Lung (tissue), 11 donors: ENCODE measurements at regions not wholly inside any gene's neighbourhood (a gene's known extent, or its start where the extent isn't known, plus 50 kb on each side); places are given as distances from the start of the nearest gene placed in this dataset.

Experiments
- ATAC-seq: fragments of 200-7000 bp; cut with Tn5 transposase; one replicate; pipeline ENCODE4 v1.9.1; 2020; ENCODE audit warnings: moderate number of reproducible peaks; ENCODE audit not compliant: insufficient read depth, low FRiP score
- DNase-seq, 3 donors: peaks; one replicate each; pipeline ENCODE4 v3.0.0-alpha.2; 2013 to 2017
- H3K27ac ChIP-seq, 2 donors: one replicate each; pipeline ENCODE4 v1.5.1; 2013; ENCODE audit warnings: mild to moderate bottlenecking in 2 of 2, moderate library complexity in 2 of 2, control low read depth in 1 of 2, inconsistent platforms in 1 of 2, low read depth in 1 of 2, low read length in 1 of 2
- H3K27me3 ChIP-seq, 3 donors: one replicate each; pipeline ENCODE4 v1.5.1; 2013; ENCODE audit warnings: low read length in 2 of 3; ENCODE audit not compliant: control insufficient read depth in 3 of 3, insufficient read depth in 3 of 3
- H3K36me3 ChIP-seq, 4 donors: one replicate each; pipeline ENCODE4 v1.5.1; 2013; ENCODE audit warnings: low read length in 4 of 4, mild to moderate bottlenecking in 1 of 4, moderate library complexity in 1 of 4; ENCODE audit not compliant: control insufficient read depth in 4 of 4, insufficient read depth in 4 of 4
- H3K4me1 ChIP-seq, 5 donors: one replicate each; pipeline ENCODE4 v1.5.1; 2013; ENCODE audit warnings: low read length in 5 of 5, mild to moderate bottlenecking in 2 of 5, moderate library complexity in 1 of 5; ENCODE audit not compliant: control insufficient read depth in 5 of 5, insufficient read depth in 5 of 5
- H3K4me3 ChIP-seq: one replicate; pipeline ENCODE4 v1.5.1; 2013; ENCODE audit warnings: mild to moderate bottlenecking, control low read depth, moderate library complexity
- H3K9ac ChIP-seq, 2 donors: one replicate each; pipeline ENCODE4 v1.5.1; 2013; ENCODE audit warnings: low read length in 2 of 2, control low read depth in 1 of 2; ENCODE audit not compliant: insufficient read depth in 1 of 2
- H3K9me3 ChIP-seq, 4 donors: one replicate each; pipeline ENCODE4 v1.5.1; 2013; ENCODE audit warnings: low read length in 3 of 4, mild to moderate bottlenecking in 1 of 4, moderate library complexity in 1 of 4; ENCODE audit not compliant: control insufficient read depth in 4 of 4, insufficient read depth in 3 of 4
- CTCF ChIP-seq: IDR thresholded peaks from 2 replicates; pipeline ENCODE4 v1.5.1; 2012; ENCODE audit warnings: mild to moderate bottlenecking; ENCODE audit errors: control extremely low read depth, extremely low read depth
- WGBS, 2 donors: extraction: QIAGEN DNeasy Blood & Tissue Kit; methylation state at CpG; one replicate each; pipeline ENCODE4 v1.1.7; 2013; 5-methylcytosine and 5-hydroxymethylcytosine counted together
- donor health status: control.
- donor health status: control.
- donor health status: Bipolar disorder and iron deficiency.
- donor health status: healthy.
- donor health status: DM: yes; HTN: yes; CAD: no.

GRCh38 chr10:9469663-9470205 lies 1415.2 kb downstream of the GATA3 start:
- Histone ChIP-seq H3K9me3 (no peaks in the 10 kb centered on the region), H3K27ac (no peak overlapping the region), H3K27me3 (no peaks in the 10 kb centered on the region), H3K4me3 (no peak overlapping the region), H3K9ac (no peak overlapping the region), H3K36me3 (no peaks in the 10 kb centered on the region), H3K4me1 (no peaks in the 10 kb centered on the region)
- TF ChIP-seq CTCF: no peak
- peak in 2 of 3 donors; percentile 50 to 53 for DNase-seq
- no peak for ATAC-seq
- 75 to 80% methylated on average over 2 of the region's 2 CpGs for WGBS, 2 donors

GRCh38 chr10:9470581-9470980 lies 1416.1 kb downstream of the GATA3 start:
- no peak for TF ChIP-seq CTCF
- Histone ChIP-seq H3K4me3 (no peak overlapping the region), H3K27me3 (no peaks in the 10 kb centered on the region), H3K9me3 (no peaks in the 10 kb centered on the region), H3K4me1 (no peaks in the 10 kb centered on the region), H3K27ac (no peak overlapping the region), H3K9ac (no peak overlapping the region), H3K36me3 (no peaks in the 10 kb centered on the region)
- WGBS, 2 donors: 78 to 79% methylated on average over 1 of the region's 1 CpG
- ATAC-seq (no peak), DNase-seq (no peak)

- Histone ChIP-seq H3K9me3 (no peaks in the 10 kb centered on the region), H3K27me3 (no peaks in the 10 kb centered on the region), H3K4me3 (no peak overlapping the region), H3K27ac (no peak overlapping the region), H3K4me1 (peaks cover 0 to 8% (median 0%) of the 10 kb centered on the region in 5 donors), H3K36me3 (no peaks in the 10 kb centered on the region), H3K9ac (no peak overlapping the region)
- no peak for TF ChIP-seq CTCF
- WGBS, 2 donors: 83 to 94% methylated on average over 3 of the region's 3 CpGs
- DNase-seq (no peak), ATAC-seq (no peak)
These were observed 1447.5 kb downstream of the GATA3 start for GRCh38 chr10:9501944-9502343.

- Histone ChIP-seq H3K4me1 (peaks cover 0 to 11% (median 0%) of the 10 kb centered on the region in 5 donors), H3K27ac (no peak overlapping the region), H3K36me3 (no peaks in the 10 kb centered on the region), H3K9me3 (no peaks in the 10 kb centered on the region), H3K9ac (no peak overlapping the region), H3K27me3 (no peaks in the 10 kb centered on the region), H3K4me3 (no peak overlapping the region)
- no peak for DNase-seq
- TF ChIP-seq CTCF: no peak
- 89 to 93% methylated on average over 2 of the region's 2 CpGs for WGBS, 2 donors
- ATAC-seq: no peak
These were observed 1449.7 kb downstream of the GATA3 start for GRCh38 chr10:9504227-9504626.
